CD4-positive, alpha-beta T cell treated with Interleukin-6 for 4 hours (primary cell): ENCODE measurements at regions not wholly inside any gene's neighbourhood (a gene's known extent, or its start where the extent isn't known, plus 50 kb on each side); places are given as distances from the start of the nearest gene placed in this dataset.

ENCODE experiments used
- DNase-seq: peaks from one replicate; pipeline ENCODE4 v3.0.0-alpha.2; 2020; ENCODE audit warnings: mixed read lengths

- no peak for DNase-seq
These were observed 144.9 kb upstream of the CDH6 start for GRCh38 chr5:31048282-31049270.

- no peak for DNase-seq
These were observed 145.9 kb upstream of the CDH6 start for GRCh38 chr5:31047621-31048020.

GRCh38 chr5:31047007-31047406 lies 146.5 kb upstream of the CDH6 start:
- DNase-seq = no peak

- no peak for DNase-seq
These were observed 157.1 kb upstream of the CDH6 start for GRCh38 chr5:31036411-31036810.

- no peak for DNase-seq
These were observed 160.2 kb upstream of the CDH6 start for GRCh38 chr5:31033295-31033694.

- DNase-seq = no peak
These were observed 163.6 kb upstream of the CDH6 start for GRCh38 chr5:31029925-31030324.

GRCh38 chr5:31027721-31028120 lies 165.8 kb upstream of the CDH6 start:
- no peak for DNase-seq

- no peak for DNase-seq
These were observed 170.4 kb upstream of the CDH6 start for GRCh38 chr5:31023105-31023504.

- DNase-seq = no peak
These were observed 172.3 kb upstream of the CDH6 start for GRCh38 chr5:31021181-31021624.

- DNase-seq = no peak
These were observed 185.3 kb upstream of the CDH6 start for GRCh38 chr5:31008231-31008630.

GRCh38 chr5:31007672-31008071 lies 185.8 kb upstream of the CDH6 start:
- no peak for DNase-seq

GRCh38 chr5:31000287-31000686 lies 193.2 kb upstream of the CDH6 start:
- no peak for DNase-seq

- DNase-seq = no peak
These were observed 195.8 kb upstream of the CDH6 start for GRCh38 chr5:30997681-30998080.

- DNase-seq = no peak
These were observed 198.6 kb upstream of the CDH6 start for GRCh38 chr5:30994902-30995301.

GRCh38 chr5:30994176-30994575 lies 199.3 kb upstream of the CDH6 start:
- no peak for DNase-seq

GRCh38 chr5:30991462-30991861 lies 202.0 kb upstream of the CDH6 start:
- DNase-seq = no peak

- DNase-seq = no peak
These were observed 211.9 kb upstream of the CDH6 start for GRCh38 chr5:30981576-30981975.

- DNase-seq = no peak
These were observed 224.5 kb upstream of the CDH6 start for GRCh38 chr5:30968971-30969370.

- no peak for DNase-seq
These were observed 233.4 kb upstream of the CDH6 start for GRCh38 chr5:30960036-30960435.

- DNase-seq = no peak
These were observed 234.2 kb upstream of the CDH6 start for GRCh38 chr5:30959238-30959637.

- no peak for DNase-seq
These were observed 235.9 kb upstream of the CDH6 start for GRCh38 chr5:30957591-30957990.

GRCh38 chr5:30956251-30956650 lies 237.2 kb upstream of the CDH6 start:
- no peak for DNase-seq

GRCh38 chr5:30937070-30937469 lies 256.4 kb upstream of the CDH6 start:
- no peak for DNase-seq

GRCh38 chr5:30933599-30933998 lies 259.9 kb upstream of the CDH6 start:
- DNase-seq = no peak
